C4-2B (cell line): ENCODE measurements at regions not wholly inside any gene's neighbourhood (a gene's known extent, or its start where the extent isn't known, plus 50 kb on each side); places are given as distances from the start of the nearest gene placed in this dataset.

Source experiments
- H3K27ac ChIP-seq: fragments of 450-650 bp; 2 replicates; pipeline ENCODE4 v1.5.1; 2017
- CTCF ChIP-seq: fragments of 450-650 bp; conservative IDR thresholded peaks from 2 replicates; pipeline ENCODE4 v1.5.1; 2017; ENCODE audit warnings: mild to moderate bottlenecking
- ZFX ChIP-seq: fragments of 450-650 bp; IDR thresholded peaks from 2 replicates; pipeline ENCODE4 v1.6.1; 2017

- H3K27ac ChIP-seq, result no peak overlapping the region
- TF ChIP-seq CTCF, result no peak
- no peak for TF ChIP-seq ZFX
Measured at GRCh38 chr2:48207851-48208250, 106.6 kb upstream of the FOXN2 start.

- no peak for TF ChIP-seq ZFX
- TF ChIP-seq CTCF, result no peak
- H3K27ac ChIP-seq, result no peak overlapping the region
Measured at GRCh38 chr2:48209214-48209885, 105.1 kb upstream of the FOXN2 start.

- H3K27ac ChIP-seq, result no peak overlapping the region
- TF ChIP-seq CTCF, result no peak
- no peak for TF ChIP-seq ZFX
Measured at GRCh38 chr2:48210189-48210588, 104.3 kb upstream of the FOXN2 start.

- TF ChIP-seq CTCF (no peak), ZFX (no peak)
- H3K27ac ChIP-seq, result no peak overlapping the region
Measured at GRCh38 chr2:48213646-48214045, 100.8 kb upstream of the FOXN2 start.

- no peak overlapping the region for H3K27ac ChIP-seq
- TF ChIP-seq ZFX (no peak), CTCF (no peak)
Measured at GRCh38 chr2:48218169-48218568, 96.3 kb upstream of the FOXN2 start.

GRCh38 chr2:48219234-48219554 is 95.3 kb upstream of the FOXN2 start:
- TF ChIP-seq CTCF (no peak), ZFX (no peak)
- no peak overlapping the region for H3K27ac ChIP-seq

- TF ChIP-seq ZFX, result no peak
- TF ChIP-seq CTCF, result no peak
- H3K27ac ChIP-seq, result no peak overlapping the region
Measured at GRCh38 chr2:48219555-48220436, 94.7 kb upstream of the FOXN2 start.
